Upper lobe of left lung (tissue), 4 donors: ENCODE measurements at regions not wholly inside any gene's neighbourhood (a gene's known extent, or its start where the extent isn't known, plus 50 kb on each side); places are given as distances from the start of the nearest gene placed in this dataset.

Experiments
- EP300 ChIP-seq, 4 donors: sonication (generic); formaldehyde crosslinking; IDR thresholded peaks; one replicate each; pipeline ENCODE4 v1.5.1; 2017; ENCODE audit warnings: antibody characterized with exemption in 4 of 4, control low read depth in 2 of 4
- POLR2A ChIP-seq, 4 donors: fragments of 450-650 bp; IDR thresholded peaks; one replicate each; pipeline ENCODE4 v1.5.1; 2016 to 2017; ENCODE audit warnings: antibody characterized with exemption in 4 of 4, mild to moderate bottlenecking in 2 of 4
- POLR2AphosphoS5 ChIP-seq, 2 donors: sonication (generic); formaldehyde crosslinking; IDR thresholded peaks; one replicate each; pipeline ENCODE4 v1.5.1; 2017; ENCODE audit warnings: antibody characterized with exemption in 2 of 2
- TF ChIP-seq, protein P1 (sequence below), 6 experiments: fragments of 450-650 bp in 4 of 6; fragments of 200-600 bp in 2 of 6; sonication (generic) in 2 of 6; IDR thresholded peaks; one replicate each; pipeline ENCODE4 v1.5.1; 2016 to 2019; ENCODE audit warnings: antibody characterized with exemption in 6 of 6

DNA sequence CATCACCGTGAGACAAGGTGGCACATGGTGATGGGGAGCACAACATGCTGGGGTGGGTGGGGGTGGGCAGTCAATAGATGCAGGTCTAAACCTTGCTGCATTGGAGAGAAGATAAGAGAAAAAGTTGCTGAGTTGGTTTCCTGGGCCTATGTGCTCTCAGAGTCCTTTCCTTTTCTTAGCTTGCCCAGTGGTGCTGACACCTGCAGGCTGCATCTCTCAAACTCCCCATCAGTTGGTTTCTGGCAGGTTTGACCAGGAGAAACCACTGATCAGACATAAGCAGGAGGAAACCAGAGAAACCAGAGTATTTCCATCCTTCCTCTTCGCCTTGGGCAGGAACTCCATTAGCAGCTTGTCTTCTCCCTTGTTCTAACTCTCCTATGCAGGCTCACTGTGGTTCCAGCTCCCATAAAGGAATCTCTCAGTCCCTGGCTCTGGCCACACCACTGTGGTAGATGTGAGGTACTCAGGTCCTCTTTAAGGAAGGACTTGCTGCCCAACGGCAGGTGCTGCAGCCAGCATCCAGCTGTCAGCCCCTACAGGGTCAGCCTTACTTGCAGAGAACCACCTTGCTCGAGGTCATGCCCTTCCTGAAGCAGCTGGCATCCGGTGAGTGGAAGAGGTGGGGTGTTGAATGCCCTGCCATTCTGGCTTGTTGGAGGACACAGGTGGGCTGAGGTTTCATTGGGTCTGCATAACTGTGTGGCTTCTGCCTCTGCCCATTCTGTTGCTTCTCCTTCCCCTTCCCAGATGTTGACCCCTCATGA, 172.3 kb upstream of the ANKRD28 start:
- TF ChIP-seq, protein P1, sequence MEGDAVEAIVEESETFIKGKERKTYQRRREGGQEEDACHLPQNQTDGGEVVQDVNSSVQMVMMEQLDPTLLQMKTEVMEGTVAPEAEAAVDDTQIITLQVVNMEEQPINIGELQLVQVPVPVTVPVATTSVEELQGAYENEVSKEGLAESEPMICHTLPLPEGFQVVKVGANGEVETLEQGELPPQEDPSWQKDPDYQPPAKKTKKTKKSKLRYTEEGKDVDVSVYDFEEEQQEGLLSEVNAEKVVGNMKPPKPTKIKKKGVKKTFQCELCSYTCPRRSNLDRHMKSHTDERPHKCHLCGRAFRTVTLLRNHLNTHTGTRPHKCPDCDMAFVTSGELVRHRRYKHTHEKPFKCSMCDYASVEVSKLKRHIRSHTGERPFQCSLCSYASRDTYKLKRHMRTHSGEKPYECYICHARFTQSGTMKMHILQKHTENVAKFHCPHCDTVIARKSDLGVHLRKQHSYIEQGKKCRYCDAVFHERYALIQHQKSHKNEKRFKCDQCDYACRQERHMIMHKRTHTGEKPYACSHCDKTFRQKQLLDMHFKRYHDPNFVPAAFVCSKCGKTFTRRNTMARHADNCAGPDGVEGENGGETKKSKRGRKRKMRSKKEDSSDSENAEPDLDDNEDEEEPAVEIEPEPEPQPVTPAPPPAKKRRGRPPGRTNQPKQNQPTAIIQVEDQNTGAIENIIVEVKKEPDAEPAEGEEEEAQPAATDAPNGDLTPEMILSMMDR (IDR thresholded peaks at IDR 0.05) = no peak
- no peak for TF ChIP-seq POLR2AphosphoS5 (IDR thresholded peaks at IDR 0.05)
- TF ChIP-seq EP300 (IDR thresholded peaks at IDR 0.05) = no peak
- TF ChIP-seq POLR2A (IDR thresholded peaks at IDR 0.05) = no peak
